Activated naive CD4-positive, alpha-beta T cell treated with anti-CD3 and anti-CD28 coated beads, Interleukin-2, amount 10 ng/mL, durations not matched to agents 7 days and 5 days (primary cell): ENCODE measurements at regions not wholly inside any gene's neighbourhood (a gene's known extent, or its start where the extent isn't known, plus 50 kb on each side); places are given as distances from the start of the nearest gene placed in this dataset.
"Not testable (repeated sequence)": the region's sequence is repeated elsewhere in the genome, so short reads cannot be mapped to it uniquely, and the experiment has no call there.

ENCODE experiments used
- CTCF ChIA-PET: fragments of 350-600 bp; sonication (Branson Sonifier 250); formaldehyde crosslinking; loops from one replicate; lab custom pipeline; 2021; ENCODE audit warnings: antibody characterized with exemption; lab: Charles Lee
- DNase-seq: peaks from one replicate; pipeline ENCODE4 v3.0.0-alpha.2; 2020
- H3K27ac Mint-ChIP-seq: one replicate; pipeline ENCODE4 v1.8.0; 2021; ENCODE audit warnings: mild to moderate bottlenecking, moderate library complexity, mixed read lengths
- H3K27me3 Mint-ChIP-seq: one replicate; pipeline ENCODE4 v1.8.0; 2021; ENCODE audit warnings: mild to moderate bottlenecking, mixed read lengths
- H3K36me3 Mint-ChIP-seq: one replicate; pipeline ENCODE4 v1.8.0; 2021; ENCODE audit warnings: mixed read lengths
- H3K4me1 Mint-ChIP-seq: one replicate; pipeline ENCODE4 v1.8.0; 2021; ENCODE audit warnings: mixed read lengths
- H3K4me3 Mint-ChIP-seq: one replicate; pipeline ENCODE4 v1.8.0; 2021; ENCODE audit warnings: mild to moderate bottlenecking, moderate library complexity, mixed read lengths
- H3K9me3 Mint-ChIP-seq: one replicate; pipeline ENCODE4 v1.8.0; 2021; ENCODE audit warnings: mixed read lengths

DNA sequence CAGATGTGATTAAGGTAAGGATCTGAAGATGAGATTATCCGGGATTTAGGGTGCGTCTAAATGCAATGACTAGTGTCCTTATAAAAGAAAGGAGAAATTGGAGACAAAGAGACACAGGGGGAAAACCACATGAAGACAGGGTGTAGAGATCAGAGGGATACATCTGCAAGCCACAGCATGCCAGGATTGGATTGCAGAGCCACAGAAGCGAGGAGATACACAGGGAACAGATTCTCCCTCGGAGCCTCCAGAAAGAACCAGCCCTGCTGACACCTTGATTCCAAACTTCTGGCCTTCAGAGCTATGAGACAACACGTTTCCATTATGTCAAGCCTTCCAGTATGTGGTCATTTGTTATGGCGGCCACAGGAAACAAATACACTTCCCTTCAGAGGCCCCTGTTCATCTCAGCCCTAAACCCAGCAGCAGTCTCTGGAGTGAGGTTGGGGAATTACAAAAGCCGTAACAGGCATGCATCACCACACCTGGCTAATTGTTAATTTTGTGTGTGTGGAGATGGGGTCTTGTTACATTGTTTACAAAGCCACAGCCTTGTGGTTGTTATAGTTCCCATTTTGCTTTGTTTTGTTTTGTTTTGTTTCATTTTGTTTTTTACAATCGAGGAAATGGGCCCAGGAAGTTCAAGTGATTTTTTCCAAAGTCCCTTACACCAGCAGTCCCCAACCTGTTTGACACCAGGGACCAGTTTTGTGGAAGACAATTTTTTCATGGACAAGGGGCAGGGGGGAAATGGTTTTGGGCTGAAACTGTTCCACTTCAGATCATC lies 51.6 kb upstream of the LYRM9 start:
- Mint-ChIP-seq H3K27me3 (peaks cover 3% of the 10 kb centered on the region), H3K4me1 (no peaks in the 10 kb centered on the region), H3K4me3 (no peak overlapping the region), H3K9me3 (no peaks in the 10 kb centered on the region), H3K27ac (no peak overlapping the region), H3K36me3 (no peaks in the 10 kb centered on the region)
- no peak for DNase-seq
- CTCF ChIA-PET: no interaction called here

DNA sequence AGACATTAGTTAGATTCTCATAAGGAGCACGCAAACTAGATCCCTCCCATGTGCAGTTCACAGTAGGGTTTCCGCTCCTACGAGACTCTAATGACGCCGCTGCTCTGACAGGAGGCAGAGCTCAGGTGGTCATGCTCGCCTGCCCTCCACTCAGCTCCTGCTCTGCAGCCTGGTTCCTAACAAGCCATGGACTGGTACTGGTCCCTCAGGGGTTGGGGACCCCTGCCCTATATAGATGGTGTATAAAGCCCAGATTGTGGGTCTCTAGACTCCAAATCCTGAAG lies 52.1 kb upstream of the LYRM9 start:
- Mint-ChIP-seq H3K9me3 (no peaks in the 10 kb centered on the region), H3K27ac (no peak overlapping the region), H3K4me3 (no peak overlapping the region), H3K4me1 (no peaks in the 10 kb centered on the region), H3K36me3 (no peaks in the 10 kb centered on the region), H3K27me3 (peaks cover 3% of the 10 kb centered on the region)
- CTCF ChIA-PET: no interaction called here
- no peak for DNase-seq

DNA sequence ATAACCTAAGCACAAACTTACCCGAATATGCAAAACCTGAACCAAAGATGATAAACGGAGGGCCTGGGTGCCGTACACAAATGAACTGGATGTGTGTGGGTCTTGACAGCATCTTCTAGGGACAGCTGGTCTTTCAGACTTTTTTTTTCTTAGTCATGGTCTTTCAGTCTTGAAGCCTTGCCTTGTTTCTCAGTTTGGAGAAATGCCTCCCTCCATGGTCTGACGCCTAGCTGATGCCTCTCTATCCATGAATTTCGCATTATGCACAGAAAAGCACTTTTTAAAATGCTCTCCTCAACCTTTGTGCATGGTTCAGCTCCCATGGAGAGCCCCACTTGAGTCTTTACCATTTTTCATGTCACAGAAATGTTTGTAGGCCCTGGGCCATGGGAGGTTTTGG lies 52.8 kb upstream of the LYRM9 start:
- no peak for DNase-seq
- Mint-ChIP-seq H3K27me3 (peaks cover 3% of the 10 kb centered on the region), H3K9me3 (no peaks in the 10 kb centered on the region), H3K4me1 (no peaks in the 10 kb centered on the region), H3K4me3 (no peak overlapping the region), H3K27ac (no peak overlapping the region), H3K36me3 (no peaks in the 10 kb centered on the region)
- CTCF ChIA-PET: no interaction called here

DNA sequence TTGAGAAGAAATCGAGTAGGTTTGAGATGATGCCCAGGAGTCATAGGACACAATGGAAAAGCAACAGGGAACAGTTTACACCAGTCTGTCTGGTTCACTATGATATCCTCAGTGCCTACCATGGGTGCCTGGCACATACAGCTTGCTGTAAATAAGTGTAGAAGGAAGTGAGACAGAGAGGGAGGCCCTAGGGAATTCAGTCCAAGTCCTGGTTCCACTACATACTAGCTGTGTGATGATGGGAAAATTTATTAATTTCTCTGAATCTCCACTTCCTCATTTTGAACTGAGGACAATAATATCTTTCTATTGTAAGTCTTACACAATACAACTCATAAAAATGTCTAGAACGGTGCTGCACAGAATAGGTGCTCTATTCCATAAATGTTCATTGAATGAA lies 53.3 kb upstream of the LYRM9 start:
- H3K27ac Mint-ChIP-seq: no peak overlapping the region
- peaks cover 3% of the 10 kb centered on the region for H3K27me3 Mint-ChIP-seq
- no peaks in the 10 kb centered on the region for H3K9me3 Mint-ChIP-seq
- DNase-seq: no peak
- CTCF ChIA-PET: no interaction called here
- H3K36me3 Mint-ChIP-seq: no peaks in the 10 kb centered on the region
- H3K4me3 Mint-ChIP-seq: no peak overlapping the region
- no peaks in the 10 kb centered on the region for H3K4me1 Mint-ChIP-seq

DNA sequence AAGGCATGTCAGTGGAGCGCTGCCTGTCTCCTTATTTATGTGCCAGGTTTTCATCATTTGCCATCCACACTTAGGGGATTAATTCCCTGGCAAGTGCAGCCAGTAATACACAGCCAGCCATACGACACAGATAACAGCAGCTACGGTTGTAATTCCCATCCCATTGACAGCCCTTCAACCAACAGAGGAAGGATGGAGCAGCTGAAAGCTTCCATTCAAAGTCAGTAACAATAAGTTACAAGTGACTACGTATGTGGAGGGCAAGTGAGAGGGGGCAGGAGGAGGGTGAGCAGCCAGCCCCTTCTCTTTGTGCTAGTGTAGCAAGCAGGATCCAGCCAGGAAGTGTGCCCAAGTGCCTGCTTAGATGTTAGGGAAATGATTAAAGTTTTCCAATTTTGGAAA lies 53.8 kb upstream of the LYRM9 start:
- H3K4me3 Mint-ChIP-seq: no peak overlapping the region
- DNase-seq: no peak
- no peaks in the 10 kb centered on the region for H3K4me1 Mint-ChIP-seq
- H3K27me3 Mint-ChIP-seq: no peaks in the 10 kb centered on the region
- no peaks in the 10 kb centered on the region for H3K9me3 Mint-ChIP-seq
- no peaks in the 10 kb centered on the region for H3K36me3 Mint-ChIP-seq
- no peak overlapping the region for H3K27ac Mint-ChIP-seq
- CTCF ChIA-PET: no interaction called here

DNA sequence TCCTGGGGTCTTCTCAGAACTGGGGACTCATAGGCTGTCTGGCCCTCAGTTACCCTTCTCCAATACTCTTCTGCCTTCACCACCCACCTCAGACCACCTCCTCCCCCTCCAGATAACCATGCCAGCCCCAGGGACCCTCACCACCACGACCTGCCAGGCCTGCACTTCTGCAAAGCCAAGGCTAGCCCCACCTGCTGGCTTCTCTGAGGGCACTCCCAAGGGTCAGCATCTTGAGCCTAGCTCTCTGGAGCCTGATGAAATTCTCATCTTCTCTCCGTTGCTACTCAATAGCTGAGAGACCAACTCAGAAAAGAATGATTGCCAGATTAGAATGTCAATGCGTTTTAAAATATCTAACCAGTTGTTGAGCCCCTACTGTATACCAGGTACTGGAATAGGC lies 56.1 kb upstream of the LYRM9 start:
- no peaks in the 10 kb centered on the region for H3K27me3 Mint-ChIP-seq
- no peaks in the 10 kb centered on the region for H3K36me3 Mint-ChIP-seq
- DNase-seq: no peak
- CTCF ChIA-PET: no interaction called here
- no peaks in the 10 kb centered on the region for H3K9me3 Mint-ChIP-seq
- no peaks in the 10 kb centered on the region for H3K4me1 Mint-ChIP-seq
- no peak overlapping the region for H3K4me3 Mint-ChIP-seq
- H3K27ac Mint-ChIP-seq: no peak overlapping the region

DNA sequence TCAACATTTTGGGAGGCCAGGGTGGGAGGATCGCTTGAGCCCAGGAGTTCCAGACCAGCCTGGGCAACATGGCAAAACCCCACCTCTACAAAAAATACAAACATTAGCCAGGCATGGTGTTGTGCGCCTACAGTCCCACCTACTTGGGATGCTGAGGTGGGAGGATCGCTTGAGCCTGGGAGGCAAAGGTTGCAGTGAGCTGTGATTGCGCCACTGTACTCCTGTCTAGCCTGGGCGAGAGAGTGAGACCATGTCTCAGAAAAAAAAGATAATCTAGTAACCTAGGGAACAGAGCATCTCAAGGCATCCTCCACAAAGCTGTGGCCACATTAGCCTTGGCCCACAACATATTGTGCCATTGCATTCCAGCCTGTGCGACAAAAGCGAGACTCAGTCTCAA lies 57.1 kb upstream of the LYRM9 start:
- H3K27ac Mint-ChIP-seq, DNase-seq, H3K4me1 Mint-ChIP-seq, H3K27me3 Mint-ChIP-seq, H3K36me3 Mint-ChIP-seq, H3K9me3 Mint-ChIP-seq, H3K4me3 Mint-ChIP-seq, CTCF ChIA-PET: not testable (repeated sequence)

DNA sequence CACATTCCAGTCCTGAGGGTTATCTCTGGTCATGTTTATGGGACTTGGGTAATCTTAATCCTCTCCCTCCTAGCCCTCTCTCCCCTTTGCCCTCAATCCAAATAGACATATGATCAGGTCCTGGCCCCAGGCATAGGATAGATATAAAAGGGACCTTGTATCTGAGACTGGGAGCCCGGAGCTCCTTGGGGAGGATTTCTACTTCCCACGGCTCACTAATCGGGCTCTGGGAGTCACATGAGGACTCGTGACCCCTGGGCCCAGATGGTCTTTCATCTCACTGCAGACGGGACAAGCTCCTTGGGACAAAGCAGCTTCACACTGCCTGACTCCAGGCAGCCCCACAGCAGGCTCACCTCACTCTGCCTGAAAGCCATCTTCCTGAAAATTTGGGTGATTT lies 57.8 kb upstream of the LYRM9 start:
- H3K27ac Mint-ChIP-seq: no peak overlapping the region
- H3K27me3 Mint-ChIP-seq: peaks cover 5% of the 10 kb centered on the region
- DNase-seq: no peak
- H3K4me1 Mint-ChIP-seq: no peaks in the 10 kb centered on the region
- CTCF ChIA-PET: no interaction called here
- H3K36me3 Mint-ChIP-seq: no peaks in the 10 kb centered on the region
- H3K9me3 Mint-ChIP-seq: no peaks in the 10 kb centered on the region
- H3K4me3 Mint-ChIP-seq: no peak overlapping the region

DNA sequence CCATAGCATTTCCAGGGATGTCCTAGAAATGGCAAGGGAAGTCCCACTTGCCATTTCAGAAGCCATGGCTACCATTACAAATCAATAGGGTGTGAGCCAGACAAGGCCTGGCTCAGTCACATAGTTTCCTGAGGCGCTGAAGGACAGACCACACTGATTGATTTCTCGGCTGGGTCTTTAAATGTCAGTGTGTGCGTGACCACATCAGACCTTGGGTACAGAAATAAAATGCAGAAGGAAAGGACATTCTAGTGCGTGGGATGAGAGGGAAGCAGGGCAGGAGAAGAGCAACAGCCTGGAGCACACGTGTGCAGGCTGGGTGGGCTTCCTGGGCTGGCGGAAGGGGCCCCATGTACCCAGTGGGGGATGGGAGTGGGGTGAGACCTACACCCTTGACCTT lies 58.7 kb upstream of the LYRM9 start:
- peaks cover 9% of the 10 kb centered on the region for H3K27me3 Mint-ChIP-seq
- H3K4me3 Mint-ChIP-seq: no peak overlapping the region
- no peak overlapping the region for H3K27ac Mint-ChIP-seq
- DNase-seq: no peak
- H3K4me1 Mint-ChIP-seq: no peaks in the 10 kb centered on the region
- CTCF ChIA-PET: no interaction called here
- no peaks in the 10 kb centered on the region for H3K36me3 Mint-ChIP-seq
- no peaks in the 10 kb centered on the region for H3K9me3 Mint-ChIP-seq

DNA sequence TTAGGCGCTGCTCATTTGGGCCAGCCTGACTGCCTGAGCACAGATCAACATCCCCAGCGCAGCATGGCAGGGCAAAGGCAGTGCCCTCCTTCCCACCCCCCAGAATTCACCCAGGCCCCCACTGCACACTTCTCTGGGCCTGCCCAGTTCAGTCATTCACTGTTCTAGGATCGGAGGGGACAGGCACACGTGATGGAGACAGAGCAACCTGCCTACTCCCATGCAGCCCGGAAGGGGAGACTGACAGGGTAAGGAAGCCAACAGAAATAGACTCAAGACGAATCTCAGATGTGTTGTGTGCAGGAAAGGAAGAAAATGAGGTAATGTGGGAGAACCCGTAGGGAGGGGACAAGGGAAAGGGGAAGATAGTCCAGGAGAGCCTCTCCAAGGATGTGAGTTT lies 59.2 kb upstream of the LYRM9 start:
- Mint-ChIP-seq H3K27me3 (peaks cover 9% of the 10 kb centered on the region), H3K4me3 (no peak overlapping the region), H3K9me3 (no peaks in the 10 kb centered on the region), H3K27ac (no peak overlapping the region), H3K4me1 (no peaks in the 10 kb centered on the region), H3K36me3 (no peaks in the 10 kb centered on the region)
- DNase-seq: no peak
- CTCF ChIA-PET: no interaction called here

DNA sequence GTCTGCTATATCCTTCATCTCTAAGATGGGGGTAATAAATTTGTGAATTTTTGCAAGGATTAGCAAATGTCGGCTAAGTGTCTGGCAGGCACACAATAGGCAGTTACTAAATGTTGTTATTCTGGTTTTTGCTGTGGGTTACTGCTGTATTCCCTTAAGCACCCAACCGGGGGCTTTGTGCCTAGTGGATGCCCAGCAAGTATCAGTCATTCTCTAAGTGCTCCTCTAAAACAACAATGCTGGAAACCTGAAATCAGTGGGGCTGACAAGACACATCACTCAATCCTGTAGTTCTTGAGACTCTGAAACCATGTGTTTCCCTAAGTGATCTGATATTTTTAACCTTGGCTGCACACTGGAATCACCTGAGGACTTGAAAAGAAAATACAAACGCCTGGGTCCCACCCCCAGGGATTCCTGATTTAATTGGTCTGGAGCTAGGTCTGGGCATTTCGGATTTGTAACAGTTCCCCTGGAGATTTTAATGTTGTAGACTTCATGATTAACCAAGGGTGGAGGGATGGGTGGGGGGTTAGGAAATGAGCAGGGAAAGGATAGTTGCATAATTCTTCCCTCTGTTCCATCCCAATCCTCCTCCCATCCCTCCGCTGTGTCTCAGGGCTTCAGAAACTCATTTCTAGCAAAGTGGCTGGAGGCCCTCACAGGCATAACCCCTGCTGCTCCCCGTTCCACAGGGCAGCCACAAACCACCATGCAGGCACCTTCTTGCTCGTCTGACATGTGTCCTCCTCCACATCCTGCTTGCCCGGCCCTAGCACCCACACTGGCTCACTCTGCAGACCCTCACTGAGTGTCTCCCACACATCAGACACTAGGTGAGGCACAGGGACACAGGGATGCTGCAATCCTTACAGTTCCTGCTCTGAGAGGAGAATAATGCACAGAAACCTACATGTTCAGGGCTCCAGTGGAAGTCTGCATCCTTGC lies 61.7 kb upstream of the LYRM9 start:
- H3K36me3 Mint-ChIP-seq: no peaks in the 10 kb centered on the region
- H3K4me1 Mint-ChIP-seq: no peaks in the 10 kb centered on the region
- H3K9me3 Mint-ChIP-seq: no peaks in the 10 kb centered on the region
- no peak overlapping the region for H3K27ac Mint-ChIP-seq
- DNase-seq: no peak
- H3K27me3 Mint-ChIP-seq: peaks cover 9% of the 10 kb centered on the region
- CTCF ChIA-PET: no interaction called here
- H3K4me3 Mint-ChIP-seq: no peak overlapping the region

DNA sequence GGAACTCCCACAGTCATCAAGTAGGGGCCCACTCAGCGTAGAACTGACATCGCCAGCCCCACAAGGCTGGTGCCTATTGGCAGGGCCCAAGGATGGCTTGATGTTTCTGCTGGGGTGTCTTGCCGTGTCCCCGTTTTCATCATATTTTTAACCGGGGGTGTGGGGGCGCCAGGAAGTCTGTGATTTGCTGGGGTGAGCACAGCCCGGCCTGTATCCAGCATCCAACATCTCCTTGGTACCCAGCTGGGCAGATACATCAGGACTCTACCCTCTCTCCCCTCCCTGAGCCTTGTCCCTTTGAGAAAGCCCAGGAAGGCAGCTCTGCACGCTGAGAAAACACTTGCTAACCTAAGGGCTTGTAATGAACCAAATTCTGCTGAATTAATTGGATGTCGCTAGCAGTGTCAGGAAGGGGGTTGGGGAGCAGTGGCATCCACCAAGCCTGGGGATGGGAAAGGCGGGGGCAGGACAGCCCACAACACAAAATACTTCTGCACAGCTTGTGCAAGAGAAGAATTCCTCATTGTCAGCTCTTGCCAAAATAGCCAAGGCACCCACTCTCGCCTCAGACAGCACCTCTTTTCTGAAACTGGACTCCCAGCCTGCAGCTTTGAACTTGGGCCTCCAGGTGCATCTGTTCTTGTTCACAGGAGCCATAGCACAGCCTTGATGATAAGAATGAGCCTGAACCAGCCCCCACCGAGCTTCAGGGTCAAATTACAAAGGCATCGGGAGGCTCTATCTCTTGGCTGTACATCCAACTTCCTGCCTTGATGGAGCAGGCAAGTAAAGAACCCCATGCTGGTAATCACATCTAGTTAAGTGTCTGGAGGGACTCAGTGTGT lies 63.7 kb upstream of the LYRM9 start:
- no peak overlapping the region for H3K4me3 Mint-ChIP-seq
- no peaks in the 10 kb centered on the region for H3K9me3 Mint-ChIP-seq
- H3K27me3 Mint-ChIP-seq: peaks cover 9% of the 10 kb centered on the region
- H3K4me1 Mint-ChIP-seq: no peaks in the 10 kb centered on the region
- CTCF ChIA-PET: no interaction called here
- no peak overlapping the region for H3K27ac Mint-ChIP-seq
- H3K36me3 Mint-ChIP-seq: no peaks in the 10 kb centered on the region
- DNase-seq: no peak

DNA sequence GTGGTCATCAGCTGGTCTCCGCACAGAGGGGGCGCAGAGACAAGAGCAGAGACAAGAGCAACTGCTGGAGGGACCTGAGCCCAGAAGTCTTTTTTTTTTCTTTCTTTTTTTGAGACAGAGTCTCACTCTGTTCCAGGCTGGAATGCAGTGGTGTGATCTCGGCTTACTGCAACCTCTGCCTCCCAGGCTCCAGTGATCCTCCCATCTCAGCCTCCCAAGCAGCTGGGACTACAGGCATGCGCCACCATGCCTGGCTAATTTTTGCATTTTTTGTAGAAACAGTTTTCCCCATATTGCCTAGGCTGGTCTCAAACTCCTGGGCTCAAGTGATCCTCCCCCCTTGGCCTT lies 64.3 kb upstream of the LYRM9 start:
- H3K4me1 Mint-ChIP-seq, H3K27ac Mint-ChIP-seq, H3K9me3 Mint-ChIP-seq, H3K27me3 Mint-ChIP-seq, CTCF ChIA-PET, H3K36me3 Mint-ChIP-seq, DNase-seq, H3K4me3 Mint-ChIP-seq: not testable (repeated sequence)

DNA sequence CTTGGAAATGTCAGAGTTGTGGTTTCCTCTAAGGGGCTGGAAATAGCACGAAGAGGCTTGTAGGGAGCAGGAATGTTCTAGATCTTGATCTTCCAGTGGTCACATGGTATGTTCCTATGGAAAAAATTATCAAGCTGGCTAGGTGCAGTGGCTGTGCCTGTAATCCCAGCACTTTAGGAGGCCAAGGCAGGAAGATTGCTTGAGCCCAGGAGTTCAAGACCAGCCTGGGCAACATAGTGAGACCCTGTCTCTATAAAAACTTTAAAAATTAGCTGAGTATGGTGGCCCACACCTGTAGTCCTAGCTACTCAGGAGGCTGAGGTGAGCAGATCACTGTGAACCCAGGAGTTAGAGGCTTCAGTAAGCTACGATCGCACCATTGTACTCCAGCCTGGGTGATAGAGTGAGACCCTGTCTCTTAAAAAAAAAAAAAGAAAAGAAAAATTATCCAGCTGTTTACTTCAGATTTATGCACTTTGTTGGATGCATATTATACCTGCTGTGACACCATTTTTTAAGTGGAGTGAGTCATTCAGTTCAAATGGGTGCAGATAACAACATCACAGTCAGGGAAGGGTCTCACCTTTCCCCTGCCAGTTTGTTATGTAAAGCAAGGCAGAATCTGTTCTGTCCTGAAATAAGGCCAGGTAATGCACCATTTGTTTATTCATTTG lies 65.7 kb upstream of the LYRM9 start:
- H3K9me3 Mint-ChIP-seq: no peaks in the 10 kb centered on the region
- no peaks in the 10 kb centered on the region for H3K36me3 Mint-ChIP-seq
- H3K4me3 Mint-ChIP-seq: no peak overlapping the region
- DNase-seq: no peak
- no peaks in the 10 kb centered on the region for H3K4me1 Mint-ChIP-seq
- CTCF ChIA-PET: interaction anchor here (0.6 kb wide), 1 partner anchor 1414 kb away, joined by 3 read pairs; no protein-coding TSS in a partner anchor
- H3K27ac Mint-ChIP-seq: no peak overlapping the region
- H3K27me3 Mint-ChIP-seq: peaks cover 13% of the 10 kb centered on the region
